ENCODE measurements at regions not wholly inside any gene's neighbourhood (a gene's known extent, or its start where the extent isn't known, plus 50 kb on each side); places are given as distances from the start of the nearest gene placed in this dataset.

DNA sequence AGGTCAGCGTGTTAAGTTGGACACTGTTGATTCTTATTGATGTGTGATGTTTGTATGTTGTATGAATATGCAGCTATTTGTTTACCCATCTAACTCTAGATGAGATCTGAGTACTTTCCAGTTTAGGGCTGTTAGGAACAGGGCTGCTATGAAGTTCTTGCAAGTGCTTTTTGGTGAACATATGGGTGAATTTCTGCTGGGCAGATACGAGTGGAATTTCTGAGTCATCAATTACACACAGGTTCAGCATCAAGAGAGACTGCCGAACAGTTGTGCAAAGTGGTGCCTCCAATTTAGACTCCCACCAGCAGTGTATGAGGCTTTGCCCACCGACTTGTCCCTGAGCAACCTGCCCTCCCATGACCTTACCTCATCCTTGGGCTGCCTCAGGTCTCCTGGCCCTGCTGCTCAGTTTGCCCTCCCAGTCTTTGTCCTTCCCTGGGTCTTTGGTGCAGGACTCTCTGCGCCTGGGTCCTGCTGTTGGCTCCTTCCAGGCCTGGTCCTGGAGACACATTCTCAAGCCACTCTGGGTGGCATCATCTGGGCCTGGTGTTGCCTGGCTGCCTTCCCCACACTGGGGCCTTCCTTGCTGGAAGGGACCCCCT, 343.6 kb downstream of the PTPRU start:
- TF ChIP-seq, protein P1, sequence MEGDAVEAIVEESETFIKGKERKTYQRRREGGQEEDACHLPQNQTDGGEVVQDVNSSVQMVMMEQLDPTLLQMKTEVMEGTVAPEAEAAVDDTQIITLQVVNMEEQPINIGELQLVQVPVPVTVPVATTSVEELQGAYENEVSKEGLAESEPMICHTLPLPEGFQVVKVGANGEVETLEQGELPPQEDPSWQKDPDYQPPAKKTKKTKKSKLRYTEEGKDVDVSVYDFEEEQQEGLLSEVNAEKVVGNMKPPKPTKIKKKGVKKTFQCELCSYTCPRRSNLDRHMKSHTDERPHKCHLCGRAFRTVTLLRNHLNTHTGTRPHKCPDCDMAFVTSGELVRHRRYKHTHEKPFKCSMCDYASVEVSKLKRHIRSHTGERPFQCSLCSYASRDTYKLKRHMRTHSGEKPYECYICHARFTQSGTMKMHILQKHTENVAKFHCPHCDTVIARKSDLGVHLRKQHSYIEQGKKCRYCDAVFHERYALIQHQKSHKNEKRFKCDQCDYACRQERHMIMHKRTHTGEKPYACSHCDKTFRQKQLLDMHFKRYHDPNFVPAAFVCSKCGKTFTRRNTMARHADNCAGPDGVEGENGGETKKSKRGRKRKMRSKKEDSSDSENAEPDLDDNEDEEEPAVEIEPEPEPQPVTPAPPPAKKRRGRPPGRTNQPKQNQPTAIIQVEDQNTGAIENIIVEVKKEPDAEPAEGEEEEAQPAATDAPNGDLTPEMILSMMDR (IDR thresholded peaks at IDR 0.05): no peak
- no peak for TF ChIP-seq POLR2AphosphoS5 (IDR thresholded peaks at IDR 0.05)
